IgD-negative memory B cell (primary cell): ENCODE measurements at regions not wholly inside any gene's neighbourhood (a gene's known extent, or its start where the extent isn't known, plus 50 kb on each side); places are given as distances from the start of the nearest gene placed in this dataset.
"Not testable (repeated sequence)": the region's sequence is repeated elsewhere in the genome, so short reads cannot be mapped to it uniquely, and the experiment has no call there.

ENCODE experiments used
- H3K27ac Mint-ChIP-seq, 3 donors: one replicate each; pipeline ENCODE4 v1.8.0; 2020 to 2022; ENCODE audit warnings: mild to moderate bottlenecking in 3 of 3, mixed read lengths in 3 of 3, moderate library complexity in 1 of 3
- H3K27me3 Mint-ChIP-seq: one replicate; pipeline ENCODE4 v1.8.0; 2021; ENCODE audit warnings: mixed read lengths
- H3K36me3 Mint-ChIP-seq: one replicate; pipeline ENCODE4 v1.8.0; 2020; ENCODE audit warnings: mild to moderate bottlenecking, mixed read lengths
- H3K4me1 Mint-ChIP-seq, 3 donors: one replicate each; pipeline ENCODE4 v1.8.0; 2020 to 2022; ENCODE audit warnings: mixed read lengths in 3 of 3, mild to moderate bottlenecking in 1 of 3
- H3K4me3 Mint-ChIP-seq, 4 donors: one replicate each; pipeline ENCODE4 v1.8.0; 2020 to 2022; ENCODE audit warnings: mild to moderate bottlenecking in 4 of 4, mixed read lengths in 4 of 4, moderate library complexity in 3 of 4
- H3K9me3 Mint-ChIP-seq, 3 donors: one replicate each; pipeline ENCODE4 v1.8.0; 2020 to 2021; ENCODE audit warnings: mixed read lengths in 3 of 3, mild to moderate bottlenecking in 1 of 3

GRCh38 chr2:180927030-180927686, 53.2 kb upstream of the UBE2E3 start:
- Mint-ChIP-seq H3K4me3 (no peak overlapping the region), H3K27ac (no peak overlapping the region), H3K4me1 (no peaks in the 10 kb centered on the region), H3K27me3 (no peaks in the 10 kb centered on the region), H3K9me3 (peaks cover 0 to 2% (median 0%) of the 10 kb centered on the region in 3 donors), H3K36me3 (no peaks in the 10 kb centered on the region)

- H3K4me1 Mint-ChIP-seq, result no peaks in the 10 kb centered on the region
- no peaks in the 10 kb centered on the region for H3K27me3 Mint-ChIP-seq
- H3K4me3 Mint-ChIP-seq, result no peak overlapping the region
- no peaks in the 10 kb centered on the region for H3K36me3 Mint-ChIP-seq
- H3K9me3 Mint-ChIP-seq, result peaks cover 0 to 2% (median 0%) of the 10 kb centered on the region in 3 donors
- H3K27ac Mint-ChIP-seq, result no peak overlapping the region
These were observed 54.7 kb upstream of the UBE2E3 start for GRCh38 chr2:180925700-180926099.

- no peaks in the 10 kb centered on the region for H3K4me1 Mint-ChIP-seq
- no peaks in the 10 kb centered on the region for H3K27me3 Mint-ChIP-seq
These were observed 56.3 kb upstream of the UBE2E3 start for GRCh38 chr2:180924063-180924462.

GRCh38 chr2:180910831-180911665, 69.4 kb upstream of the UBE2E3 start:
- Mint-ChIP-seq H3K9me3 (no peaks in the 10 kb centered on the region), H3K27me3 (peaks cover 6% of the 10 kb centered on the region)

More at GRCh38 chr2:180924063-180924462, 56.3 kb upstream of the UBE2E3 start:
- Mint-ChIP-seq H3K36me3 (no peaks in the 10 kb centered on the region), H3K27ac (no peak overlapping the region), H3K4me3 (no peak overlapping the region), H3K9me3 (peaks cover 0 to 2% (median 0%) of the 10 kb centered on the region in 3 donors)

GRCh38 chr2:180907731-180908130, 72.7 kb upstream of the UBE2E3 start:
- no peaks in the 10 kb centered on the region for H3K36me3 Mint-ChIP-seq
- peaks cover 9% of the 10 kb centered on the region for H3K27me3 Mint-ChIP-seq
- no peak overlapping the region for H3K4me3 Mint-ChIP-seq
- no peaks in the 10 kb centered on the region for H3K9me3 Mint-ChIP-seq
- peak overlapping the region in 1 of 3 donors; percentile 49 for H3K27ac Mint-ChIP-seq
- peaks cover 0 to 1% (median 0%) of the 10 kb centered on the region in 3 donors for H3K4me1 Mint-ChIP-seq

More at GRCh38 chr2:180910831-180911665, 69.4 kb upstream of the UBE2E3 start:
- Mint-ChIP-seq H3K36me3 (no peaks in the 10 kb centered on the region), H3K27ac (no peak overlapping the region), H3K4me1 (peaks cover 0 to 1% (median 0%) of the 10 kb centered on the region in 3 donors), H3K4me3 (no peak overlapping the region)

- Mint-ChIP-seq H3K36me3 (no peaks in the 10 kb centered on the region), H3K27me3 (peaks cover 10% of the 10 kb centered on the region), H3K4me3 (no peak overlapping the region), H3K9me3 (no peaks in the 10 kb centered on the region), H3K4me1 (no peaks in the 10 kb centered on the region), H3K27ac (no peak overlapping the region)
These were observed 74.9 kb upstream of the UBE2E3 start for GRCh38 chr2:180905461-180905860.

GRCh38 chr2:180905002-180905401, 75.4 kb upstream of the UBE2E3 start:
- H3K27ac Mint-ChIP-seq, result no peak overlapping the region
- H3K4me1 Mint-ChIP-seq, result no peaks in the 10 kb centered on the region
- H3K9me3 Mint-ChIP-seq, result no peaks in the 10 kb centered on the region
- H3K36me3 Mint-ChIP-seq, result no peaks in the 10 kb centered on the region
- H3K27me3 Mint-ChIP-seq, result peaks cover 10% of the 10 kb centered on the region
- H3K4me3 Mint-ChIP-seq, result no peak overlapping the region

GRCh38 chr2:180901331-180901730, 79.1 kb upstream of the UBE2E3 start:
- Mint-ChIP-seq H3K4me1 (no peaks in the 10 kb centered on the region), H3K9me3 (no peaks in the 10 kb centered on the region), H3K4me3 (no peak overlapping the region), H3K27me3 (peaks cover 13% of the 10 kb centered on the region), H3K27ac (no peak overlapping the region), H3K36me3 (peaks cover 3% of the 10 kb centered on the region)

- Mint-ChIP-seq H3K36me3 (no peaks in the 10 kb centered on the region), H3K9me3 (no peaks in the 10 kb centered on the region), H3K4me3 (no peak overlapping the region), H3K27ac (no peak overlapping the region), H3K27me3 (peaks cover 6% of the 10 kb centered on the region), H3K4me1 (no peaks in the 10 kb centered on the region)
These were observed 86.7 kb upstream of the UBE2E3 start for GRCh38 chr2:180893752-180894151.

GRCh38 chr2:180892091-180892490, 88.3 kb upstream of the UBE2E3 start:
- Mint-ChIP-seq H3K4me3 (no peak overlapping the region), H3K4me1 (no peaks in the 10 kb centered on the region), H3K9me3 (no peaks in the 10 kb centered on the region), H3K27me3 (peaks cover 6% of the 10 kb centered on the region), H3K36me3 (no peaks in the 10 kb centered on the region), H3K27ac (no peak overlapping the region)

- Mint-ChIP-seq H3K27me3 (peaks cover 2% of the 10 kb centered on the region), H3K4me3 (no peak overlapping the region), H3K36me3 (no peaks in the 10 kb centered on the region), H3K27ac (no peak overlapping the region), H3K4me1 (no peaks in the 10 kb centered on the region), H3K9me3 (no peaks in the 10 kb centered on the region)
These were observed 89.0 kb upstream of the UBE2E3 start for GRCh38 chr2:180891360-180891759.

GRCh38 chr2:180890781-180891180, 89.6 kb upstream of the UBE2E3 start:
- no peak overlapping the region for H3K27ac Mint-ChIP-seq
- no peaks in the 10 kb centered on the region for H3K36me3 Mint-ChIP-seq
- no peaks in the 10 kb centered on the region for H3K27me3 Mint-ChIP-seq
- no peak overlapping the region for H3K4me3 Mint-ChIP-seq
- no peaks in the 10 kb centered on the region for H3K9me3 Mint-ChIP-seq
- no peaks in the 10 kb centered on the region for H3K4me1 Mint-ChIP-seq

- H3K36me3 Mint-ChIP-seq, result no peaks in the 10 kb centered on the region
- no peak overlapping the region for H3K4me3 Mint-ChIP-seq
- no peaks in the 10 kb centered on the region for H3K4me1 Mint-ChIP-seq
- no peaks in the 10 kb centered on the region for H3K27me3 Mint-ChIP-seq
- no peak overlapping the region for H3K27ac Mint-ChIP-seq
- peaks cover 2 to 6% (median 5%) of the 10 kb centered on the region in 3 donors for H3K9me3 Mint-ChIP-seq
These were observed 97.4 kb upstream of the UBE2E3 start for GRCh38 chr2:180882959-180883358.

- Mint-ChIP-seq H3K27ac (no peak overlapping the region), H3K9me3 (peaks cover 3 to 8% (median 4%) of the 10 kb centered on the region in 3 donors), H3K27me3 (peaks cover 2% of the 10 kb centered on the region), H3K4me3 (no peak overlapping the region), H3K36me3 (peaks cover 3% of the 10 kb centered on the region), H3K4me1 (no peaks in the 10 kb centered on the region)
These were observed 103.9 kb upstream of the UBE2E3 start for GRCh38 chr2:180876506-180876905.

GRCh38 chr2:180873219-180873618, 107.2 kb upstream of the UBE2E3 start:
- Mint-ChIP-seq H3K27me3 (peaks cover 5% of the 10 kb centered on the region), H3K4me1 (no peaks in the 10 kb centered on the region), H3K36me3 (peaks cover 3% of the 10 kb centered on the region), H3K9me3 (peaks cover 3 to 8% (median 4%) of the 10 kb centered on the region in 3 donors), H3K4me3 (no peak overlapping the region), H3K27ac (no peak overlapping the region)

GRCh38 chr2:180872781-180873180, 107.6 kb upstream of the UBE2E3 start:
- not testable (repeated sequence) for H3K27ac Mint-ChIP-seq, H3K4me3 Mint-ChIP-seq, H3K4me1 Mint-ChIP-seq, H3K9me3 Mint-ChIP-seq, H3K27me3 Mint-ChIP-seq, H3K36me3 Mint-ChIP-seq
